GM18868 (cell line): ENCODE measurements at regions not wholly inside any gene's neighbourhood (a gene's known extent, or its start where the extent isn't known, plus 50 kb on each side); places are given as distances from the start of the nearest gene placed in this dataset.

ENCODE experiments used
- ATAC-seq: cut with Tn5 transposase; IDR thresholded peaks from one replicate; pipeline ENCODE4 v1.9.1; 2021; ENCODE audit warnings: mild to moderate bottlenecking, moderate library complexity; ENCODE audit not compliant: unreplicated experiment

DNA sequence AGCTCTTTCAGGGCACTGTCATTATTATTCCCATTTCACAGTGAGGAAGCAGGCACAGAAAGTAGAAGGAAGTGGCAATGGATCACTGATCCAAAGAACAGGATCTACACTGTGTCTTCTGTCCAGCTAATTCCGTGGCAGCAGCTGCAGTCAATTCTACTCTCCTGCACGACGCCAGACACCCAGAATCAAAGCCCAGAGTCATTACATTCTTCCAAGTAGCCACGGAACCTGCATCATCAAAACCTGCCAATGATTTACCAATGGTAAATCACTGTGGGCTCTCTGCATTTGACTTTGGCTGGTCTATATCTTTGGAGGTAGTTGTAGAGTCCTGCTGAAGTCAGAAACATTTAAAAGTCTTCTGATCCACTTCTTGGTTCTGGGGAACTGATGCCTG is 767.7 kb downstream of the LIG4 start:
- ATAC-seq, result no peak

DNA sequence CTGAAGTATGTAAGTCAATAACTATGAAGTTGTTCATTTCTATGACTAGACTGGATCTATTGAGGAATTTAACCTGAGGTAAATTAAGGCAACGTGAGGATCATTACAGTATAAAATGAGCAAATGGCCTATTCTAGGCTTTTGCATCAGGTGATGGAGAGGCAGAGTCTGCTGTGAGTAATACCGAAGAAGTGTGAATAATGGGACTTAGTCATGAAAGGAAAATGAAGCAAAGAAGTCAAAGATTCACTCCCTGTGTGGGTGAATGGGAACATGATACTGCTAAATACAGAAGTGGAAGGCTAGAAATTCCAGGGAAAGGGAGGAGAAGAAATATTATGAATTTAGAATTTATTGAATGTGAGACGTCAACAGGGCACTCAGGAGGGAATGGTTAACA is 774.1 kb downstream of the LIG4 start:
- ATAC-seq, result no peak

DNA sequence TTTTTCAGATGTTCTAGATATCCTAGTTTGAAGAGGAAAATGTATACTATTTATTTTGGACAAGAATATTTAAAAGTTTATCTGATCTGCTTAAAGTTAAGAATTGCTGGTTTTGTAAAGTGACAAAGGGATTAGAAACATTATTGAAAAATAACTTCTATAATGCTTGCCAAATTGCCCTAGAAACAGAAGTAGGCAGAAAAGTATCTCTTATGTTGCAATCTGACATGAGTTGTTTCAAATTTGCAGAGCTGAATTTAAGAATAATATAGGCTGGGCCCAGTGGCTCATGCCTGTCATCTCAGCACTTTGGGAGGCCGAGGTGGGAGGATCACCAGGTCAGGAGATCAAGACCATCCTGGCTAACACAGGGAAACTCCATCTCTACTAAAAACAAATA is 777.1 kb downstream of the LIG4 start:
- no peak for ATAC-seq

DNA sequence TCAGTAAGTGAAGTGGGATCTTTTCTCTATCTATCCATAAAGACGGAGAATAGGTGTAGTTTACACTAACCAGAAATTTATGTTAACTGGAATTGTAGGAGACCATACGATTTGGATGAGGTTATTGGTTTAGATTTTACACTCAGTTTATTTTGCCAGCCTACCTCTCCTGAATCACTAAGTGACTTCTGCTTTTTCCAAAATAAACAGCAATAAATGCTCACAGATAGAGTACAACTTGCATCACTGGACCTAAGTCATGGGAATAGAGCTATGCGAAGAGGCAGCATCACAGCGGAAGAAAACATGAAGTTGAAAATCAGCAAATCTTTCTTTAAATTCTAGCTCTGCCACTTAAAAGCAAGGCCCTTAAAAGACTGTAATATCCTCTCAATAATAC is 781.0 kb downstream of the LIG4 start:
- ATAC-seq, result no peak

DNA sequence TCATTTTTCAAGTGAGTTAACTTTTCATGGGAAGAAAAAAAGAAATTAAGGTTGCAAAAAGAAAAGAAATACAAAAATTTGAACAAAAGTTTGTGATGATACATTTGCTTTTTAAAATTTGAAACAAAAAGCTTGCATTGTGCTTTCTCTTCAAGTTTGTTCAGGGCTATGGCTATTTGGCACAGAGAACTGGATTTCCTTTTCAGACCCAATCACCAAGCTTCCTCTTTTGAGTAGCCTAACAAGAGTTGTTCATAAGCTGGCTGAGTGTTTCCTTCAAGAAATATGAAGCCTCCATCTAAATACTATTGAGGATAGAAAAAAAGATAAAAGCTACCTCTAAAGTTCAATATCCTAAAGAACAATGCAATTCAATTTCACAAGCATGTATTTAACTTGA is 787.8 kb downstream of the LIG4 start:
- no peak for ATAC-seq

DNA sequence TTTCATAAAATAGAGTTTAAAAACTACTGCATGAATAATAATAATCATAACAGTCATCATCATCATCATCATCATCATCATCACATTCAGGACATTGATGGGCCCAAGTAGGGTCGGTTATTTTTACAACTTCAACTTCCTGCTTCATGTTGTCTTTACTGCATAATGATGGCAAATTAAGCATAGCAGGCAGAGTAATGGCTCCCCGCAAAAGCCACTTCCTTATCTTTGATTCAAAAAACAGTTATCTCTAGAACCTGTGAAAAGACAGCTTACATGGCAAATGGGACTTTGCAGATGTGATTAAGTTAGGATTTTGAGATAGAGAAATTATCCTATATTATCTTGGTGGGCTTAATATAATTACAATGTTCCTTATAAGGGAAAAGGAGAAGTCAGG is 792.9 kb downstream of the LIG4 start:
- ATAC-seq, result no peak

DNA sequence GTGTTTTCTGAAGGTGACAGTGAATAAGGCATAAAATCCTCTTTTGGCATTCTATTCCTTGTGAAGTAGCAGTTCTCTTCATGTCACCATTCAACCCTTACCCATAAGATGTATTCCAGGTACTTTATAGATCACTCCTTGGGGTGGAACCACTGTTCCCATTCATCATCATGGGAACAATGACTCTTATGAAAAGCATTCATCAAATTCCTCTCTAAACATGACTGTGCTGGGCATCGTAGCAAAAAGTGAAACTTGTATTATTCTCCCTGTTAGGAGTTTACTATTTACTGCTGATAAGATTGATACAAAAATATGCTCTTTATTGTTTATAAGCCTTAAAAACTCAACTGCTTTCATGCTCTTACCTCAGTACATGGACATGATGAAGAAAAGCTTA is 793.4 kb downstream of the LIG4 start:
- ATAC-seq, result no peak

DNA sequence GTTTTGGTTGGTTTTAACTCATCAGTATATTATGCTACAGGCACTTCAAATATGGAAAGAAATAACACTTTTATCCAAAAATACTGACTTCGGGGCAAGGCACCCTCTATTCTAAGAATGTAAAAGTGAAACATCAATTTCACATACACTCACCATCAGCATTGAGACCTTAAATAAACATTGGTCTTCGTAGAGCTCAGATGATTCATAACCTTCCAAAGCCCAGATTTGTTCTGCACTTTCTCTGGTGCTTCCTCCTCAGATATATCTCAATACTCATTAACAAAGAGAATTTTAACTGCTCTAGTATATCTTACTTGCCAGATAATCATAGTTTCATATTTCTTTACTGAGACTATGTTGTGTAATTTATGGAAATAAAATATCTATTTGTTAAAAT is 794.3 kb downstream of the LIG4 start:
- ATAC-seq, result no peak

DNA sequence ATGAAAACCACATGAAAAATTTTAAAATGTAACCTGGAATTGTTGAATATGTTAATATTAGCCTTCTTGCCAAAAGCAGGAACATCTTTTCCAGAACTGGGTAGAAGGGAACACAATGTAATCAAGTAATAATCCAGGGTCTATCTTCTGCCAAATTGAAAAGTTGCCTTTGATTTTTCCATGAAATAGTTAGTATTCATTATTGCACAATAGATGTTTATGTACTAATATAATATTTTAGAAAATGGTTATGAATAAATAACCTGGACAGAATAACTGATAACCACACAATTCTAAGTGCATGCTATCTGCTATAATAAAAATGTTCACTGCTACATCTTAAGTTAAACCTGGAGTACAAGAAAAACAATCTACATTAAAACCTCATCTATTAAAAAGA is 802.3 kb downstream of the LIG4 start:
- ATAC-seq, result no peak

DNA sequence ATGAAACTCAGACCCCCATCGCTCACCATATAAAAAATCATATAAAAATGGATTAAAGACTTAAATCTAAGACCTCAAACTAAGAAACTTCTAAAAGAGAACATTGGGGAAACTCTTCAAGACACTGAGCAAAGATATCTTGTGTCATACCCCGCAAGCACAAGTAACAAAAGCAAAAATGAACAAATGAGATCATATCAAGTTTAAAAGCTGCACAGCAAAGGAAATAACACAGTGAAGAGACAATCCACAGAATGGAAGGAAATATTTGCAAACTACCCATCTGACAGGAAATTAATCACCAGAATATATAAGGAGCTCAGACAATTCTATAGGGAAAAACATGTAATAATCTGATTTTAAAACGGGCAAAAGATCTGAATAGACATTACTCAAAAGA is 808.3 kb downstream of the LIG4 start:
- no peak for ATAC-seq

DNA sequence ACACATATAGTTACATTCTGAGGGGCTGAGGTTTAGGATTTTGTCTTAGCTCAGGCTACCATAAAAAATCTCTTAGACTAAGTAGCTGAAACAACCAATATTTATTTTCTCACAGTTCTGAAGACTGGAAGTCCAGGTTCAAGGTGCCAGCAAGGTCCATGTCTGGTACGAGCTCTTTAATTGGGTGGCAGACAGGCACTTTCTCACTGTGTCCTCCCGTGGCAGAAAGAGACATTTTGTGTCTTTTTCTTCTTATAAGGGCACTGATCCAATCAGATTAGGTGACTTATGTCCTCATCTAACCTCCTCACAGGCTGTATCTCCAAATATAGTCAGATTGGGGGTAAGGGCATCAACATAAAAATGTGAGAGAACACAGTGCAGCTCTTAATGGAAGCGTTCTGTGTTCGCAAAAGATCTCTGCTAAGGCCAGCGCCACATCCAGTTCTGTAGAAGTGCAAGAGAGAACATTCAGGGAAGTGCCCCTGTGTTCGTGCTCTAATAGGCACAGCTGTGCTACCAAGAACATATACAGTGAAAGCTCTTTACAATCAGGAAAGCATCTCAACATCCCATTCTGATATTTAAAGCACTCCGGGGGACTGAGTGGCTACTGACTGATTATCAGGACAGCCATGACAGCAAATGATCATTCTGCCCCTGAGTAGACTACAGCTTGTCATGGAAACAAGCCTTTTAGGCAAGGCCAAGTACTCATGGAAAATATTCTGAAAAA is 819.2 kb downstream of the LIG4 start:
- no peak for ATAC-seq

DNA sequence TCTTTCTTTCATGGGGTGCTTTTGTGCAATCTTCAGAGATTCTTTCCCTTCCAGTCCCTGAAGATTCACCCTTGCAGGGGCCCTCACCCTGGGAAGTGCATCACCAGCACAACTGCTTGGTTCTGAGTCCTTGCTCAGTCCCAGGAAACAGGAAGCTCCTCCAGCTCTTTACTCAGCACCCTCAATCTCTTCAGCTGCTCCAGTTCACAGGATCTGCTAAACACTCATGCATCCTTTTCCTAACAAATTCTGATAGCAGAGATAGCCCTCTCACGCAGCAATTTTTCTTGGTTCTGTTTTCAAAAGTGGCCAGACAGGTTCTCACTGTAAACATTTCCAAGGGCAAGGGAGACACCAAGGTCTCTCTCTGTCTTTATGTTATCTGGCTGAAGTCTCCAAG is 823.1 kb downstream of the LIG4 start:
- no peak for ATAC-seq

DNA sequence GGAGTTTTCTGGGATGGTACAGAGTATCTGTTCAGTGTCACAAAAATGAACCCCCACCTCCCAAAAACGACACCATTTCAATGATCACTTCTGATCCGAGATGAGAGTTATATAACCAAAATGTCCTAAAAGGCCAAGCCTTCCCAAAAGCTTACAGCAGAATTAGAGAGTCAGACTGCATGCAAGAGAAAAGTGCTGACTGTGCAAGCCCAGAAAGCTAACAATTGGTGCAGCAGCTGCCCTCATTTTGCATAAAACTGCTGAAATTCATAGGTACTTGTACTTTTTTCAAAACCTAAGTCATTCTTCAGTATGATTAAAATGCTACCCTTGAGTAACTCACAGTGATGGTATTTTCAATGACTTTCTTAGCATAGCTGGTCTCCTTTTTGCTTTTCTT is 819.6 kb upstream of the ARGLU1 start:
- no peak for ATAC-seq

DNA sequence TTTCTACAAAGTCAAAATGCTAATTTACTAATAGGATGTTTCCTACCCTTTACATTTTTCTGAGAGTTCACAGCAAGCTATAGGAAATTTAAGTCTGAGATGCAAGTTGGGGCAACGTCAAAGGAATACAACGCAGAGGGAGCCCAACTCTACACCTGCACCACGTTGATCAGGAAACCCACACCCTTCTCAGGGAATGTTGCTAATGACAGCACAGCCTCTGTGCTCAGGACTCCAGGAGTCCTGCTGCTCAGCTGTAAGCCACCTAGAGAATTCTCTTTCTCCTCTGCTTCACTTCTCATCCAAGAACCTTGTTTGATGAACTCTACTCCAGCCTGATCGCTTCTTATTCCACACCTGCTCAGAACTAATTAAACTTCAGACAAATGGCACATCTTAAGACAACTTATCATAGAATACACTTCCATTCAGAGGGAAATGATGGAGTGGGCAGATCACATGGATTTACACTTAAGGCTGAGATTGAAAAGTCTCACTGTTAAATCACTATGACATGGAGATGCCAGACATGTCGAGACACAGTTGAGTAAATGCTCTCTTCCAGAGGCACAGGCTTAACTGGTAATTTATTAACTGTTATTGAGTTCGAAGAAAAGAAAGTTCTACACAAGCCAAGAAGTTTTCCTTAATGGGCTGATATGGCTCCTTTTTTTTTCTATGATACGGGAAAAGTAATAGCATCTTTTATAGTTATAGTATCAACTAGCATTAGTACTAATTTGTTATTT is 811.6 kb upstream of the ARGLU1 start:
- no peak for ATAC-seq

DNA sequence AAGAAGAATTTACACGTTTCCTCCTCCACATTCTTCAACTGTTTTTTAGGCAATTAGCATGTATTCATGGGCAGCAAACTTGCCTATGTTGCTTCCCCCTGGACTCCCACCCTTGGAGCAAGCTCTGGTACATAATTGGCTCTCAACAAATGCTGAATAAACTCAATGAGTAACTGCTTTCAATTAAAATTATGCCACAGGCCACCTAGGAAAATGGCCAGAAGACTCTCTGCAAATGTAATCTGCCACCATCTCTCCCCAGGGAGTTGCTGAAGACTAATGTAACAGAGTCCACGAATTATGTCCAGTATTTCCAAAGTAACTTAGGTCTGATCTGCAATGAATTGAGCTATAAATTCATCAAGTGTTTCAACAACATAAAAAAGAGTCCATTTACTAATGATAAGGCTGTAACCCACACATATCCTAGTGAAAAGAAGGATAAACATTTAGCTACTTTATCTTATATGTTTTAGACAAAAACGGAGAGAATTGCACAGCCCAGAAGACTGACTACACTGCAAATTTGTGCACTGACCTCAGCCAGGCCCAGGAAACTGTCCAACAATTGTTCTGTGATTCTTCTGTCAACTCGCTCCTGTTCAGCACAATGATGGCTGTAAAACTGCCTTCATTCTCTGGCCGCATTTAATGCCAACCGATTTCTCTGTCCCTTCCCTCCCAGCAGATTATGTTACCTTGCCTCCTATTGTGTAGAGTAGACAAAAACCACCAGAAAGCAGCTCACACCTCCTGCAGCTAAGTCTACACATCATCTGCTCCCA is 808.6 kb upstream of the ARGLU1 start:
- no peak for ATAC-seq

DNA sequence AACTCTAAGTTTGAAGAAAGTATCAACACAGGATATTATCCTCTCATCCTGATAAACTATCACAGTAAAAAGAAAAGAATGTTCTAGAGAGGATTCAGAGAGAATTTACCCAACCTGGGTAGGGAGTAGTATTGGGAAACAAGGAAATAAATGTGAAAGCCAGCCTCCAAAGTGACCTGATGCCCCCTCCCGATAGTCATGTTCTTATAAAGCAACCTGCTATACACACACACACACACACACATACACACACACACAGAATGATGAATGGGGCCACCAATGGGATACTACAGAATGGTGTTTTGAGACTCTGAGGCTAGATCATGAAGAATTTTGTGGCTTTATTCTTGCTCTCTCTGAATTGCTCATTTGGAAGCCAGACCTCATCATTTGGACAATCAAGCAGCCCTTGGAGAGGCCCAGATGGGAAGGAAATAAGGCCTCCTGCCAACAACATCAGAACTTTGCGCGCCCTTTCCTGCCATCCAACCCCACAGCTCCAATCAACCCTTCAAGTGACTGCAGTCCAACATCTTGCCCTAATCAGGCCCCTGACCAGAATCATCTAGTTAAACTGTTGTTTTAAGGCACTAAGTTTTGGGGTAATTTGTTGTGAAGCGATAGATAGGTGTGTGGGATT is 807.9 kb upstream of the ARGLU1 start:
- ATAC-seq, result no peak

DNA sequence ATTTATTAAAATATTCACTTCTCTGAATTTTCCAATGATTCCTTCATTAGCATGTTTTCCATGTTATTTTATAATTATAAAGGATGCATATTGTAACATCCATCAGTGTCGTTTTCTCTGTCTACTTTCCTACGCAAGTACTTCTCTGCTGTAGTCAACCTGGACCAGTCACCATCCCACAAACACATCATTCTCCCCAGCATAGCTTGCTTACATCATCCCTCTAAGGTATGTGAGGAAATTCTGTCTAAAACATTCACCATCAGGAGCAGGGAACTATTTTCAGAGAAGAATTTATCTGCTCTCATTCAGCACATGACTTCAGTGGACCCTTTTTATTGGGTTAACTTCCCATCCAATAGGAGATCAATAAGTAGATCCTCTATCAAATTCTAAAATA is 806.1 kb upstream of the ARGLU1 start:
- ATAC-seq, result no peak

DNA sequence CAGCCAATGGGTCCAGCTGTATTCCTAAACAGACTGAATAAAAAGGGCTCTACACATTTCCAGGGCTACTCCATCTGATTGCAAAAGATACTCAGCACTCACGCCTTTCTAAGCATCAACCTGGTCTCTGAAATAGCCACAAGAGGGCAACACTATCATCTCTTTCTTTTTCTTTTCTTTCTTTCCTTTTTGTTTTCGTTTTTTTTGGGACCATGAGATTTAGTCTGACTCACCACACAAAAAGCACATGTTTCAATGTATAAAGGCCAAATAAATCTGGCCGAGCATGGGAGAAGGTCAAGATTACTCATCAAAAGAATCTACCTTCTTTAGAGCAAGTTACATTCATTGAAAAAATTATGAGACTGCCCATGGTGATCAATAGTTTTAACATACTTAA is 805.6 kb upstream of the ARGLU1 start:
- no peak for ATAC-seq

DNA sequence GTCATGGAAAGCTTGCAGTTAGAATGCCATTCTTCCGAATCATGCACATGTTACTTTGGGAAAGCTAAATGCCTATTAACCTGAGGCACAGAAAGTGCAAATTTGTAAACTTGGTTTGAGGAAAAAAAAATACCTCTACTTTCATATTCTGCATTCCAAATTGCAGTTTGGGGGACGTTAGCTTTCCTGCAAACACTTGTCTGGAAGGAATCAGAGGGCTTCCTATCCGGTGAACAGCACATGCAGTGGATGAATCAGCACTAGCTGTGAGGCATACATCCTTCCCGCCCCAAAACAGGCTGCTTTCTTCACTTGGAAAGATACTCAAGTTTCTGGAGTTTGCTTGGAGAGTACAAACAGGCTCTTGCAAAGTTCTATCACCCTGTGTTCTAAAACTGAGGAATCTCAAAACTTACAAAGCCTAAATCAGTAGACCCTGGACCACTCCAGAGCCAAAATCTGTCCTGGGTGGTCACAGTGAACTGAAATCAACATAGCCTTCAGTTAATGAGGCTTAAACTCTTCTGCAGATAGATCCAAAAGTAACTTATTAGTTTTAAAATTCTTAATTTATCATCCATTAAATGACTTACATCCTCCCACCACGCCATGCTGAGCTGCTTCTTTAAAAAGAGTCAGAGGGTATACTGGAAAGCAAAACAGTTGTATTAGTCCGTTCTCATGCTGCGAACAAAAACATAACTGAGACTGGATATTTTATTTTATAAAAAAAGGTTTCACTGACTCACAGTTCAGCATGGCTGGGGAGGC is 802.3 kb upstream of the ARGLU1 start:
- no peak for ATAC-seq

DNA sequence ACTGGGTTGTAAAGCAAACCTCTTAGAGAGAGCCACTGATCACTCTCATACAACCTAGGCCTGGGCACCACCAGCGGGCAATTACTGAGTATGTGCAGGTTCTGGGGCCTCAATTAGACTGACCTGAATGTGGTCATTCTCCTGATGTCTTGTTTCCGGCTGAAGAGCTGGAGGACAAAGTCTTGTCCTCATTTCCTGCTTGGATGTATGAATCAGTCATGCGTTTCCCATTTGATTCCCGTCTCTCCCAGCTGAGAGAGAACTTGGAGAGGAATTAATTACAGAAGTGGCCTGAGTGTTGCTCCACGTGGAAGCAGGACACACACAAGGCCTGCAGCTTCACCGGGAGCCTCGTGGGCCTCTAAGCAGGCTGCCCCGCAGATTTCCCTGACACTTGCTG is 799.3 kb upstream of the ARGLU1 start:
- no peak for ATAC-seq
